GM12892 (cell line): ENCODE measurements at regions not wholly inside any gene's neighbourhood (a gene's known extent, or its start where the extent isn't known, plus 50 kb on each side); places are given as distances from the start of the nearest gene placed in this dataset.

ENCODE experiments used
- POLR2A ChIP-seq: IDR thresholded peaks from 2 replicates; pipeline ENCODE4 v1.6.1; 2011; ENCODE audit warnings: low read depth, low read length, control low read depth
- POLR2AphosphoS5 ChIP-seq: IDR thresholded peaks from 2 replicates; pipeline ENCODE4 v1.6.1; 2011; ENCODE audit warnings: low read depth, low read length, control low read depth
- TAF1 ChIP-seq: IDR thresholded peaks from 2 replicates; pipeline ENCODE4 v1.6.1; 2011; ENCODE audit warnings: low read depth, mild to moderate bottlenecking, control low read depth, low read length, borderline replicate concordance

DNA sequence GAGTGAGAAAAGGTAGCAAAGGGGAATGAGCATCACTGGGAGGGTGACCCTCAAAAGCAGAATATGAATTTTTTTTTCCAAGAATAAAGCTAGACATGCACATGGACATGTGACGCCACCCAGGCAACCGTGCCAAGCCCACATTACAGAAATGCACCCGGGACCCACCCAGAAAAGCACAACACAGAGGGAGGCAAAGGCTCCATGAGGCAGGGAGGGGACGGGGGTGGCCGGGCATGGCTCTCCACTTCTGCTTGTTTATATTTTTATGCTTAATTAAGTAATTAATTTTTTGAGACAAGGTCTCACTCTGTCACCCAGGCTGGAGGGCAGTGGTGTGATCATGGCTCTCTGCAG is 1524.3 kb downstream of the BRD1 start:
- TF ChIP-seq POLR2AphosphoS5, result no peak
- no peak for TF ChIP-seq POLR2A
- TF ChIP-seq TAF1, result no peak
